HG02970 (cell line): ENCODE measurements at regions not wholly inside any gene's neighbourhood (a gene's known extent, or its start where the extent isn't known, plus 50 kb on each side); places are given as distances from the start of the nearest gene placed in this dataset.

Source experiments
- ATAC-seq: cut with Tn5 transposase; IDR thresholded peaks from one replicate; pipeline ENCODE4 v1.9.1; 2021; ENCODE audit warnings: mild to moderate bottlenecking, moderate library complexity, moderate number of reproducible peaks; ENCODE audit not compliant: unreplicated experiment, low FRiP score

DNA sequence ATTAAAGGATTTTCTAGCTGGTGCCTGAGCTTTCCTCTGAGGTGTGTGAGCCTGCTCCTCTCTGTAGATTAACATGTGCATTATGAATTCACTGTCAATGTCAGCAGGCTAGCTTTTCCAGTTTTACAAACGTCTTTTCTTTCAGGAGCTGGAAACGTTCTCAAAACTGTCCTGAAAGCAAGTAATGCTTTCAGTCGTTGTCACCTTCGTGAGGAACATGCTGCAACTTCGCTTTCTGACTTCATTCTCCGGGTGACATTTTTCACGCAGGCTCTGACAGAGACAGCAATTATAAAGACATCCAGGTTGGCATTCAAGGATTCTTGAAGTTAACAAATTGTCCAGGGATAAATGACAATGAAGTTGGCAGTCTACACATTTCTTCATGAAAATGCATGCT lies 671.5 kb downstream of the DHX35 start:
- ATAC-seq = no peak

DNA sequence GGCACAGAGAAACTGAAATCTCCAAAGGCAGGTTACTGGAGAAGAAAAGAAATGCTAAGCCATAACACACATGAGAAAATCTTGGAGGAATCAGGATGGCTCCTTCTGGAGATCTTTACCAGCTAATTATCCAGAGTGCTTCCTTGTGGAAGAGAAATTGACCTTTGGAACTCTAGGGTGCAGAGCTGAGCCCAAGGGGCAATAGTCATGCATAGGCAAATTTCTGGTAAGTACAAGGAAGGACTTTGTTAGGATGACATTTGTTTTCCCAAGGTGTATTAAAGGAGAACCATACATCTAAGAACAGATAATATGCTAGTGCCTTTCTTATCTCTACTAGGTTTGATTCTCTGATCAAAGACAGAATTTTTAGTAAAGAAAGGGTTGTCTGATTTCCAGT lies 670.6 kb downstream of the DHX35 start:
- ATAC-seq = no peak

DNA sequence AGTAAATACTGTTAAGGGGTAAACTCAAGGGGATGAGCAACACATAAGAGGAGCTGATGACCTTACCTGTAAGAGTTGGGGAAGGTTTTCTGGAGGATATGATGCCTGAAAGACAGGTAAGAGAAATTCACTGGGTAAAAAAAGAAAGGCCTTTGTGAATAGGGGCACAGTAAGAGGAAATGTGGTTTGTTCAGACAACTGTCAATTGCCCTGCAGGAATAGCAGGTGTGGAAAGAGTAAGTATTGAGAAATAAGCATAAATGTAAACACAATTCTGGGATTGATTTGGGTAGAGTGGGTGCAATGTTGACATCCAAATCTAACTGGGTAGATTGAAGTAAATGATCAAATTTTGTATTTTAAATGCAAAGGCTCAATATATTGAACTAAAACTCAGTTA lies 670.0 kb downstream of the DHX35 start:
- no peak for ATAC-seq

DNA sequence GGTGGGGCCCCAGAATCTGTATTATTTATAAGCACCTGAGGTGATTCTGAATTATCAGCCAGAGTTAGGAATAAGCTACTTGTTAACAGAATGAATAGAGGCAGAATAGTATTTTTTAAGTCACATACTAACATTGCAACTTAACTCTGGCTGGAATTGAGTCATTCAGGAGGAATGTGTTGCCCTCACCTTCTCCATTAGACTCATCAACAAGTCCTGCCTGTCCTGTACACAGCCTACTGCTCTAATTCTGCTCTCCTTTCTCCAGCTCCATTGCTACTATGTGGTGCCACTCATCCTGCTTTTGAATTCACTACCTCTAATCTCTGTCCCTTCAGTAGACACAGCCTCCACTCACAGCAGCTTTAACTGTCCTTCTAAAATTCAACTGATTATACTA lies 669.4 kb downstream of the DHX35 start:
- no peak for ATAC-seq

DNA sequence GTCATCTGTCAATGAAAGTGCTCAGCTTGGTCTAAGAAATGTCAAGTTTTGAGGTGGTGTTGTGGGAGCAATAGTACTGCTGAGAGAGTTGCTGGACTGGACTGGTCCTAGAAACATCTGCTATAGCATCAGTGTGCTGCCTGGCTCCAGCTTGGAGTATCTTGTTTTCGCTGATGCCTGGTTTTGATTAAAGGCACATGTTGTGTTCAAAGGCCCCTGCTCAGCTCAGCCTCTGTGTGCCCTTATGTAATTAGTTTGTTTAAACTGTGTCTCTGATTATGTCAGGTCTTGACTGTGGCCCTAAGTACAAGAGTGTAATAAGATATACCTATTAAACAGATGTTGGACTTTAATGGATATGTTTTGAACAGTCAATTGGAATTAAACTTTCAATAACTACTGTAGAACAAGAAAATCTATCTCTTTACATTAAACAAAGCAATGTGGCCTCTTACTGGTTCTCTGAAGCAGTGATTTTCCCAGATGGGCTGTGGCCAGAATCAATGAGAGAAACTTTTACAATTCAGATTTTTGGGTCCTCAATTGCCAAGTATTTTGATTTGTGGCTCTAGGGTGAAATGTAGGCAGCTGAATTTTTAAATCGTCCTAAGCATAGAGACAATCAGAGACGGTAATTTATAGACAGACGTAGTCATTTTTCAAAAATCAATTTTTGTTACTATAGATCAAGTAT lies 668.2 kb downstream of the DHX35 start:
- ATAC-seq = no peak

DNA sequence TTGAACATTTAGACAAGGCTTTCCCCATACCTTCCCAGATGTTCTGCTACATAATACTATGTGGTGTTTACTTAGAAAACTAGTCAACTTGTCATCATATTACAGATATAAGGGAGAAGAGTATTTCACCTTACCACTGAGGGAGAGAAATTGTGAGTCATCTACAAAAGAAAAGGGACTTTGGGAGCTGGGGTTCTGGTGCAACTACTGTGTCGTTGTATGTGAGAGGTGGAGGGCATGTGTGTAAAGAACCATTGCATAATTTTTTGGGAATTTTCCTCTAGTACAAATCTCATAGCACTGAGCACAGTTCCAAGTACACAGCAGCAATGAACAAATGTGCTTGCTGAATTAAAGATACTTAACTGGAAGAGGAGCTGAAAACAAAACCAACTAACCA lies 665.6 kb downstream of the DHX35 start:
- ATAC-seq = no peak

DNA sequence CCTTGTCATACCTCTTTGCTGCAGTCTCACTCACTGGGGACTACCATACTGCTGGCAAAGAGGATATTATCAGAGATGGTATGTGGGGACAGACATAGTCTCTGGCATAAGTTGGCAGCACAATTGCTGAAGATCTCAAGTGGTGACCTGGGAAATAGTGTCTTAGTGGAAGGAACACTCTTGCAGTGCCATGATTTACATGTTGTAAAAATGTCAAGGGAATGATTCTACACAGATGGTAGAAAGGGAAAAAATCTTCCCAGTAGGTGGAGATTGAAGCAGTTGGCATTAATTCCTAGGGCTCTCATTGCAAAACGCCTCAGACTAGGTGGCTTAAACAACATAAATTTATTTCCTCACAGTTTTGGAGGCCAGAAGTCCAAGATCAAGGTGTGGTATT lies 662.2 kb downstream of the DHX35 start:
- ATAC-seq = no peak

DNA sequence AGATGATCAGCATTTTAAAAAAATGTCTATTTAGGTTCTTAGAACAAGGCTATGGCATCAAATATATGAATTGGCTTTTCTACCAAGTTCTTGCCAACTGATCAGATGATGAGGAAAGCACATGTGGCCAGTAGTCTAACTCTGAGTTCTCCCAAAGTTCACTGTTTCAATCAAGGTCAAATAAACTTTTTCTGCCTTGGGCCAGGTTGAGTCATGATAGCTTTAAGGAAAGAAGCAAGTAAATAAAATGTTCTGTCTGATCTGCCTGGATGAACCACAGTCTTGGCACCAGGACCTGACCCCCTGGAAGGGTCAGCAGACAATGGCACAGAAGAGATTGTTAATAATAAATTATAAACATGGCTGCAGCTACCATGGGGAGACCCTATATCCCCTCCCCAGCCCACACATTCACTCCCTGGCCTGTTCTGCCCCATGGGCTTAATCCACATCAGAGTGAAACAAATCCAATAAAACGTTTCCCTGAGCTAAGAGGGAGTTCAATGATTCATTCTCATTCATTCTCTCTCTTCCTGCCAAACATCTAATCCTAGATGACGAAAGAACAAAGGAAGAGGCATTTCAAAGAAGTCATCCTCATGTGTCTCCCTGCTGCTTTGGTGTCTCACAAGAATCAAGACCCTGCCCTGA lies 661.6 kb downstream of the DHX35 start:
- no peak for ATAC-seq

DNA sequence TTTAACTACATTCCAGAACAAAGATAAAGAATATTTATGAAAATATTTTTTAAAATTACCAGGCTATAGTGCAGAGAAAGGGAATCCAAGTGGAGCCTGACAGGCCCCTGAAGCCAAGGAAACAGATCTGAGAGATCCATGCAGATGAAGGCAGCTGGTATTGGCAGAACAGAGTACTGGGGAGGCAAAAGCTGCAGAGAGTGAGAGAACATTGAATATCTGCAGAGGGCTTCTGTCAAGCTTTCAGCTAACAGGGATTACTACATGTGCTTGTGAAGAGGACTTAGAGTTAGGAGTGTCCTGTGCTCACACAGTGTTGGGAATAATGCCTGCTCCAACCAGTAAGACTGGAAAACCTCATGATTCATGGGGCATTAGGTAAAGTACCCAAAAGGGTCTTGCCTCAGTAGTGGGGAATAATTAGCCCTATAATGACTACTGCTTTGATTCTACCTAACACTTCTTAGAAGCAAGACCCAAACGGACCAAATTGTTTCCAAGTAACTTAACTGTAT lies 657.2 kb downstream of the DHX35 start:
- no peak for ATAC-seq

DNA sequence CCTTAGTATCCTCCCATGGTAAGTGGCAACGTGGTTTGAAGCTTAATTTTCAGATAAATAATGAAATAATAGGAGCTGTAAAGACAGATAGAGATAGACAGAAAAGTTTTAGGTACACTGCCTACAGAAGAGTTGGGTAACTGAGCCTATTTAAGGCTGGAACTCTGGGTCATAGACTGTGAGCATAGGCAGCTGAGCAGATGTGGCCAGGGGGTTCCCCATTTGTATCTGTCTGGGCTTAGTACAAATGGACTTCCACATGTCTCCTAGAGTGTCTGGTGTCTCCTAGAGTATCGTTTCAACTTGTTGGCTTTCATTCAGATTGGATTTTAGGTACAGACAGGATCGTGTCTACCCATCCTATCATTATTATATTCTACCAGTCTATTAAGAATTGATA lies 649.8 kb downstream of the DHX35 start:
- no peak for ATAC-seq

DNA sequence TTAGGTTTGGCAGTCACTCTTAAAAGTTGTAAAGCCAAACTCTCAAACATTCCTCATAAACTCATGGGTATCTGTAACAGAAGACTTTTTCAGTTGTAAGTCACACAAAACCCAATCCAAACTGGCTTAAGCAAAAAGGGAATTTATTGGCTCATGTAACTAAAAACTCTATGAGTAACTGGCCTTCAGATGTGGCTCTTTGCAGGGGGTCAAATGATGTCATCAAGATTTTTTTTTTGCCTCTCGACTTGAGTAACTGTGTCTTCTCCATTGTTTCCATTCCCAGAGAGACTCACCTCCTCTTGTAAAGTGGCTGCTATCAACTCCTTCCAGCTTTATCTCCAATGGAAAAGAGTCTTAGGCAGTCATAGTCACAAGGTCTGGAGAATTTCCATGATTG lies 645.0 kb downstream of the DHX35 start:
- no peak for ATAC-seq

DNA sequence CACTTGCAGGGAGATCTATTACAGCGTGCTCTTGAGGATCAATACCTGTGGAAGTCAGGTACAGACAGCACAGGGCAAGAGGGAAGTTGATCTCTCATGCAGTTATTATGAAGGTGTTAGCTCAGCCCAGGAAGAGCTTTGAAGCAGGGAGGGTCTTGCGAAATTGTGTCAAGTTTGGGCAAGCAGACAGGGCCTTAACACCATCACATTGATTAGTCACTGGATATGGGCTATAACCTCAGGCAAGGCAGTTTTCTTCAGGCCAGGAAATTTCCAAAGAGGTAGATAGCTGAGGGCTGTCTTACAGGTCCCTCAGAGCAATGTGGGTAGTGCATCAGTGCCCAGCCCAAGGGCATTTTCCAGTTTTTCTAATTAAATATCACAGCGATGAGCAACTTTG lies 643.8 kb downstream of the DHX35 start:
- no peak for ATAC-seq

DNA sequence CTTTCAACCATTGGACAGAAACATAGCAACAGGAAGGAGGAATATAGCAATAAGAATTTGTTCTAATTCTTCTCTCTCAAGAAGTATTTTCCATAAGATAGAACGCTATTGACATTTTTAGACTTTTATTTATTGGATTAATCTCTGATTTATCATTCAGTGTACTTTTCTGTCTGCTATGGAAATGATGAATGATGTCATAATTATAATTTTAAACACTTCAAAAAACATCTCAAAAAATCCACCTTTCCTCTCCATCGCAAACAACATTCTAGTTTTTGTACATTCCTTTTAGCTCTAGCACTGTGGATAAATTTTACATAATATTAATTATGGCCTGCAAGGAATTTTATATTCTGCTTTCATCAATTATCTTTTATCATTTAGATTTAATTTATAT lies 643.2 kb downstream of the DHX35 start:
- ATAC-seq = no peak

DNA sequence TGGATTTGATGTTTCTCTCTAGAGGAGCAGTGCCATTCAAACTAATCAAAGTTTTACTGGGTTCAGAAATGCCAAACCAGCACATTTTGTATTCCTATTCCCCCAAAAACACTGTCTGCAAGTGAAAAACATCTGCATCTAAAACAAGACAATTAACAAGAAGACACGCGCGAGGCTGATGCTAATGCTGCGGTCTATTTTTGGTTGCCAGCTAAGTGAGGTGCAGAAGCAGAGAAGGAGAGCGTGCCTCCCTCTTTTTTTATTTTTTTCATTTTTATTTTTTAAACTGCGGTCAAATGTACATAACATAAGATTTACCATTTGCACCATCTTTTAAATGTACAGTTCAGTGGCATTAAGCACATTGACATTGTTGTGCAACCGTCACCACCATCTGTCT lies 641.1 kb downstream of the DHX35 start:
- ATAC-seq = no peak

DNA sequence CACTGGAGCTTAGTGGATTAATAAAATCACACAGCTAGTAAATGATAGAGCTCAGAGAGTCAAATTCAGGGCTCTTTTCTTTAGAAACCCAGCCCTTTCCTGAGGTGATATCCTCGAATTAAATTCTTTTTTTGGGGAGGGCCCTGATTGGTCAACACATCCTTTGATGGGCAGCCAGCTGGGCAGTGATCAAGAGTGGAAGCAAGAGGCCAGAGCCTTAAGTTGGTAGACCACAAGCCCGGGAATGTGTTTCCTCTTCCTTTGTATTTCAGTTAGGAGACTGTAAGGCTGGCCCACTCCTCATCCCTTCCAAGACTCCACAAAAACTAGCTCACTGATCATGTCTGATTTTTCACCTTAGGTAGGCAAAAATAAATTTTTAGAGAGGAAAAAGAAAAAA lies 640.5 kb downstream of the DHX35 start:
- ATAC-seq = no peak

DNA sequence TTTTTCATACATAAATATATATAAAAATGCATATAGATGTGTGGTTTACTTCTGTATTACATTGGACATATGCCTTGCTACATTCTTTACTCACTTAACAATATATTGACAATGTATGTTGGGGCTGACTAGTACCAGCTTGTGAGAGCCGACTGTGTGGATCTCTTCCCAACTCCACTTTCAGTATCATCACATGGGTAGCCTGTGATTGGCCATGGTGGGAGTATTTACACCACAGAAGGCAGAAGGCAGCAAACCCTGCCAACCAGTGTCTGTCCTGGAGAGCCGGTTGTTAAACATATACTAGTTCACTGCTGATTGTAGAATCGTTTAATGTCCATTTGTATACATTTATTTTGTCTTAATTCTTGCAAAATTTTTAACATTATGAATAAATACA lies 638.7 kb downstream of the DHX35 start:
- no peak for ATAC-seq

DNA sequence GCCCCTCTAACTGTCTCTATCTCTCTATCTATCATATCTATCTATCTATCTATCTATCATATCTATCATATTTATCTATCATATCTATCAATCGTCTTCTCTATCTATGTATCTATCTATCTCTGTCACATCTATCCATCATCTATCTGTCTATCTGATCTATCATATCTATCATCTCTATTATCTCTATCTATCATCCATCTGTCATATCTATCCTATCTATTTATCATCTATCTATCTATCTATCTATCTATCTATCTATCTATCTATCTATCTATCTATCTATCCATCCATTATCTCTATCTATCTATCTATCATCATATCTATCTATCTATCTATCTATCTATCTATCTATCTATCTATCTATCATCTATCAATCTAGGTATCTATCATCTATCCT lies 638.0 kb downstream of the DHX35 start:
- ATAC-seq = no peak

DNA sequence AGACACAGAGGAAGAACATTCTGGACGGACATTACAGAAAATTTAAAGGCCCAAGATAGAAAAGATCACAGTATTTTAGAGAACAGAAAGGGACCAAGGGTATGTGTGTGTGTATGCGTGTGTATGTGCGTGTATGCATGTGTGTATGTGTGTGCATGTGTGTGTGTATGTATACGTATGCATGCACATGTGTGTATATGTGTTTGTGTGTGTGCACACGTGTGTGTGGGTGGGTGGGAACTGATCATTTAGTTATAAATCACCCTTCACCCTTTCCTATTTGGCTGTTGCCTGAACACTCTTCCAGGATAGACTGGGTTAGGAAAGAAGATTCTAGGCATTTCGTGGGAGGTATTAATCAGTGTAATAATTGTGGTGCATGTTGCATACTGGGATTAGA lies 634.4 kb downstream of the DHX35 start:
- ATAC-seq = no peak

DNA sequence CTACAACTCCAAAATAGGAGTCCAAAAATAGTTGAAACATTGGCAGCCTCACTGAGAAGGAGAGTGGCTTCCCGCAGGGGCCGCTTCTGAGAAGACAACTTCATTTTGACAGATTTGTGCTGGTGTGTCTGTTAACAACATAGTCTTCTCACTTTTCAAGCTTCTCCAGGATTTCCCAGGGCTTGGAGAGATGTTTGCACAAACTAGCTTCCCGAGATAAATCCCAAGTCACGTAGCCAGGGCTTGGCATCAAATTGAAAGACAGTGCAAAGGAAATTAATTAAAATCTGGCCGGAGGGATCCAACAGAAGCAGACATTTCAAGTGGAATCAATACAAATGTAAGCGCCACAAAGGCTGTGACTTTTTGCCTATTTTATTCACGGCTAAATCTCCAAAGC lies 630.2 kb downstream of the DHX35 start:
- ATAC-seq = no peak

DNA sequence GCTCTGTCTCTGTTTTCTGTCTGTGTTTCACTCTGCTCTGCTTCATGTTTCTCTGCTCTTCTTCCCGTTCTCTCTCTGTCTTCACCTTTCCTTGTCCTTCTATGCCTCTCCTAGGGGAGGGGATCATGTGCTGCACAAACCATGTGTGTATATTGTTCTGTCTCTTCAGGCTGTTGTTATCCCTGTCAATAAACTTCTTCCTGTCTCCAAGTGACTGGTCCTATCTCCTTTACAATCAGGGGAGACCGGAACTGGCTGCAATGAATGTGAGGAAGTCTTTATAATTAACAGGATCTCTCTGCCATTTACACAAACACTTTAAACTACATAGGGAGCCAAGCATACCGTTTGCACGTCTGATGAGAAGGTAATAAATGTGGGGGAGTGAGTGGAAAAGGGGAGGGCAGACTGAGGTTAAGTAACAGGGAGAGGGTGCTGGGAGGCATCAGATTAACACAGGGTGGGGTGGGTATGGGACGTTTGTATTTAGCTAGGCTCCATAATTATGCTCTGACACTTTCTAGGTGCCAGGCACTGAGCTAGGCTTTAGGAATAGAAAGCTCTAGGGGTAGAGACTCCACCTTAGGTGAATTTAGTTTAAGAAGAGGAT lies 626.1 kb downstream of the DHX35 start:
- no peak for ATAC-seq

DNA sequence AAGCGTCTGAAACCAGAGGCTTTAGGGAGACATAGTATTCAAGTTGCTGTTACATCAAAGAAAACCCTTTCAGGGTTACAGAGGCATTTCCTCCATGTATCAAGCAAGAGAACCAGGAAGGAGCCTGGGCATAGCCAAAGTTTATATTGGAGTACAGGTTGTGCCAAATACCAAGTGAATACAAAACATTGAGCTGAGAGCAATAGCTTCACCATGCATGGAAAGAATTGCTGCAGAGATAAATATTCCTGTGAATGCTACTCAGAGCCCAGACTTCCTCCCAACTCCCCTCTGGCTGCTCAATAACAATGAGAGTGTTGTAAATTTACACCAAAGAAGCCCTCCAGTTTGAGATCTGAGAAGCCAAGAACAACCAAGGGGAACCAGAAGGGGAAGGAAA lies 618.9 kb downstream of the DHX35 start:
- no peak for ATAC-seq

DNA sequence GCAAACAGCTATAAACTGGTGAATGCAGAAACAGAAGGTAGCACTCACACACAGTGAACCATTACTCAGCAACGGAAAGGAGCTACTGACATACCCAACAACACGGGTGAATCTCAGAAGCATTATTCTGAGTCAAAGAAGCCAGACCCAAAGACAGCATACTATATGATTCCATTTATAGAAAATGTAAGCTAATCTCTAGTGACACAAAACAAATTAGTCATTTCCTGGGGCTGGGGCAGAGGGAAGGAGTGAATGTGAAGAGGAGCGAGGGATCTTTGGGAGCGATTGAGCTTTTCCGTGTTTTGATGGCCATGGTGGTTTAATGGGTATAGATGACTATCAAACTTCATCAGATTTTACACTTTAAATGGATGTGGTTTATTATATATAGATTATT lies 614.6 kb downstream of the DHX35 start:
- no peak for ATAC-seq
